Neural crest cell (in vitro differentiated cells): ENCODE measurements at regions not wholly inside any gene's neighbourhood (a gene's known extent, or its start where the extent isn't known, plus 50 kb on each side); places are given as distances from the start of the nearest gene placed in this dataset.

ENCODE experiments used
- DNase-seq: peaks from one replicate; pipeline ENCODE4 v3.0.0; 2021; ENCODE audit warnings: low read depth, mixed read lengths, low spot score
- H3K27ac Mint-ChIP-seq: one replicate; pipeline ENCODE4 v1.8.0; 2021; ENCODE audit warnings: mild to moderate bottlenecking, mixed read lengths; ENCODE audit not compliant: unreplicated experiment
- H3K27me3 Mint-ChIP-seq: 2 replicates; pipeline ENCODE4 v1.8.0; 2021; ENCODE audit warnings: low read depth, mild to moderate bottlenecking, mixed read lengths
- H3K36me3 Mint-ChIP-seq: 2 replicates; pipeline ENCODE4 v1.8.0; 2021; ENCODE audit warnings: low read depth, mild to moderate bottlenecking, mixed read lengths
- H3K4me1 Mint-ChIP-seq: 2 replicates; pipeline ENCODE4 v1.8.0; 2021; ENCODE audit warnings: mixed read lengths
- H3K4me3 Mint-ChIP-seq: one replicate; pipeline ENCODE4 v1.8.0; 2021; ENCODE audit warnings: mild to moderate bottlenecking, mixed read lengths
- H3K9me3 Mint-ChIP-seq: 2 replicates; pipeline ENCODE4 v1.8.0; 2021; ENCODE audit warnings: mixed read lengths
- CTCF ChIP-seq: fragments of 200-600 bp; sonication (generic); conservative IDR thresholded peaks from 2 replicates; pipeline ENCODE4 v1.5.0; 2021; ENCODE audit warnings: antibody characterized with exemption, mild to moderate bottlenecking

GRCh38 chr10:125260260-125260659 is 99.9 kb upstream of the CTBP2 start:
- TF ChIP-seq CTCF: no peak
- Mint-ChIP-seq H3K4me1 (peaks cover 14% of the 10 kb centered on the region), H3K27ac (no peak overlapping the region), H3K27me3 (peaks cover 3% of the 10 kb centered on the region), H3K4me3 (no peak overlapping the region), H3K36me3 (peaks cover 3% of the 10 kb centered on the region), H3K9me3 (peaks cover 7% of the 10 kb centered on the region)
- DNase-seq: no peak

GRCh38 chr10:125259651-125260050 is 99.3 kb upstream of the CTBP2 start:
- DNase-seq: no peak
- Mint-ChIP-seq H3K27me3 (peaks cover 3% of the 10 kb centered on the region), H3K4me1 (peaks cover 14% of the 10 kb centered on the region), H3K36me3 (peaks cover 3% of the 10 kb centered on the region), H3K9me3 (peaks cover 7% of the 10 kb centered on the region), H3K27ac (no peak overlapping the region), H3K4me3 (no peak overlapping the region)
- TF ChIP-seq CTCF: no peak

- Mint-ChIP-seq H3K27me3 (peaks cover 3% of the 10 kb centered on the region), H3K27ac (no peak overlapping the region), H3K4me3 (no peak overlapping the region), H3K9me3 (peaks cover 11% of the 10 kb centered on the region), H3K36me3 (peaks cover 3% of the 10 kb centered on the region), H3K4me1 (peaks cover 14% of the 10 kb centered on the region)
- no peak for DNase-seq
- TF ChIP-seq CTCF: no peak
Measured at GRCh38 chr10:125258676-125259075, 98.3 kb upstream of the CTBP2 start.

DNA sequence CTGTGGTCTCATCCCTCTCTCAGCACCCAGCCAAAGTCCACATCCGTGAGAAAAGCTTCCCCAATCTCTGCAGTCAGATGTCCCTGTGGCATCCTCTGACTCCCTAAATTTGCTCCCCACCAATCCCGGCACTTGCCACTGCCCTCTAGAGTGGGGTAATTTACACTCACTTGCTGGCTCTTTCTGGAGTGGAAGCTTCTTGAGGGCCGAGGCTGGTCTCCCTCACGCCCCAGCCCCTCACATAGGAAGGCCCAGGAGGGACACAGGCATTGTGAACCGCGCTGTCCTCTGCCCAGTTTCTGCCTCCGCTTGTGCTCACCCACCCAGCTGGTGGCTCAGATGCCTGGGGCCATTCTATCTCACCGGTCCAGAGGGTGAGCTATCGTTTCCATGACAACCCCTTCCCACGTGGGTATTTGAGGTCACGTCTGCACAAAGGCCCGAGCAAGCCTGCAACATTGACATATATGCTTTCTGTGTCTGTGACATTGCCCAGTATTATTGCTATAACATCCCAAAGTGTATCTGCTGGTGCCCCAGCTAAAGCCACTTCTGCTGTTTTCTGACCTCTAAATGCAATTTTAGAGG is 97.3 kb upstream of the CTBP2 start:
- peaks cover 5% of the 10 kb centered on the region for H3K36me3 Mint-ChIP-seq
- H3K4me3 Mint-ChIP-seq: no peak overlapping the region
- H3K4me1 Mint-ChIP-seq: peaks cover 14% of the 10 kb centered on the region
- TF ChIP-seq CTCF: no peak
- no peak for DNase-seq
- peak overlapping the region; percentile 62 for H3K27ac Mint-ChIP-seq
- H3K27me3 Mint-ChIP-seq: peaks cover 5% of the 10 kb centered on the region
- peaks cover 16% of the 10 kb centered on the region for H3K9me3 Mint-ChIP-seq

- Mint-ChIP-seq H3K27ac (no peak overlapping the region), H3K4me1 (peaks cover 14% of the 10 kb centered on the region), H3K9me3 (peaks cover 19% of the 10 kb centered on the region), H3K4me3 (no peak overlapping the region), H3K27me3 (peaks cover 5% of the 10 kb centered on the region), H3K36me3 (peaks cover 5% of the 10 kb centered on the region)
- TF ChIP-seq CTCF: no peak
- no peak for DNase-seq
Measured at GRCh38 chr10:125256026-125256425, 95.7 kb upstream of the CTBP2 start.
